AG04449 (cell line): ENCODE measurements at regions not wholly inside any gene's neighbourhood (a gene's known extent, or its start where the extent isn't known, plus 50 kb on each side); places are given as distances from the start of the nearest gene placed in this dataset.

ENCODE experiments used
- CTCF ChIA-PET: fragments of 350-600 bp; formaldehyde crosslinking; extraction: SDS; loops from one replicate; lab custom pipeline; 2021; ENCODE audit warnings: antibody characterized with exemption; lab: Yijun Ruan, JAX
- POLR2A ChIA-PET: fragments of 400-600, 350-600 bp; formaldehyde crosslinking; extraction: SDS; loops from one replicate; lab custom pipeline; 2020; ENCODE audit warnings: antibody characterized with exemption, inconsistent platforms; lab: Yijun Ruan, JAX
- DNase-seq: peaks from one replicate; pipeline ENCODE4 v3.0.0-alpha.2; 2010; ENCODE audit warnings: low read depth, low spot score
- H3K4me3 ChIP-seq: 2 replicates; pipeline ENCODE4 v1.5.1; 2011; ENCODE audit warnings: low read depth, mild to moderate bottlenecking, control low read depth, low read length
- TF ChIP-seq, protein P1 (sequence below): IDR thresholded peaks from one replicate; pipeline ENCODE4 v1.5.1; 2011; ENCODE audit warnings: mild to moderate bottlenecking, moderate library complexity, low read length, control low read depth, inconsistent platforms; ENCODE audit not compliant: insufficient read depth; ENCODE audit errors: missing control alignments

DNA sequence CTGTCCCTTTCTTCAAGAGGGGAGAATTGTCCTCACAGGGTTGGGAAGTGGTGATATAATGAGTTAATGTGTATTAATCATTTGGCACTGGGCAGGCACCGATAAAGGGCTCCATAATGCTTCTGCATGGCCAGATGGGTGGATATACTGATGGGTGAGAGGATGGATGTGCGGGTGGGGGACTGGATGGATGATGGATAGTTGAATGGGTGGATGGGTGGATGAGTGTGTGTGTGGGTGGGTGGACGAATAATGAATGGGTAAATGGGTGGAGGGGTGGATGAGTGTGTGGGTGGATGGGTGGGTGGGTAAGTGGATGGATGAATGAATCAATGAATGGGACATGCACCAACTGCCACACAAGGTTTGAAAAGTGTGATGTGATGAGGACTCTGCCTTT lies 127.2 kb downstream of the ACKR3 start:
- TF ChIP-seq, protein P1, sequence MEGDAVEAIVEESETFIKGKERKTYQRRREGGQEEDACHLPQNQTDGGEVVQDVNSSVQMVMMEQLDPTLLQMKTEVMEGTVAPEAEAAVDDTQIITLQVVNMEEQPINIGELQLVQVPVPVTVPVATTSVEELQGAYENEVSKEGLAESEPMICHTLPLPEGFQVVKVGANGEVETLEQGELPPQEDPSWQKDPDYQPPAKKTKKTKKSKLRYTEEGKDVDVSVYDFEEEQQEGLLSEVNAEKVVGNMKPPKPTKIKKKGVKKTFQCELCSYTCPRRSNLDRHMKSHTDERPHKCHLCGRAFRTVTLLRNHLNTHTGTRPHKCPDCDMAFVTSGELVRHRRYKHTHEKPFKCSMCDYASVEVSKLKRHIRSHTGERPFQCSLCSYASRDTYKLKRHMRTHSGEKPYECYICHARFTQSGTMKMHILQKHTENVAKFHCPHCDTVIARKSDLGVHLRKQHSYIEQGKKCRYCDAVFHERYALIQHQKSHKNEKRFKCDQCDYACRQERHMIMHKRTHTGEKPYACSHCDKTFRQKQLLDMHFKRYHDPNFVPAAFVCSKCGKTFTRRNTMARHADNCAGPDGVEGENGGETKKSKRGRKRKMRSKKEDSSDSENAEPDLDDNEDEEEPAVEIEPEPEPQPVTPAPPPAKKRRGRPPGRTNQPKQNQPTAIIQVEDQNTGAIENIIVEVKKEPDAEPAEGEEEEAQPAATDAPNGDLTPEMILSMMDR, result no peak
- POLR2A ChIA-PET, result no interaction called here
- H3K4me3 ChIP-seq, result no peak overlapping the region
- DNase-seq, result no peak
- CTCF ChIA-PET, result no interaction called here

DNA sequence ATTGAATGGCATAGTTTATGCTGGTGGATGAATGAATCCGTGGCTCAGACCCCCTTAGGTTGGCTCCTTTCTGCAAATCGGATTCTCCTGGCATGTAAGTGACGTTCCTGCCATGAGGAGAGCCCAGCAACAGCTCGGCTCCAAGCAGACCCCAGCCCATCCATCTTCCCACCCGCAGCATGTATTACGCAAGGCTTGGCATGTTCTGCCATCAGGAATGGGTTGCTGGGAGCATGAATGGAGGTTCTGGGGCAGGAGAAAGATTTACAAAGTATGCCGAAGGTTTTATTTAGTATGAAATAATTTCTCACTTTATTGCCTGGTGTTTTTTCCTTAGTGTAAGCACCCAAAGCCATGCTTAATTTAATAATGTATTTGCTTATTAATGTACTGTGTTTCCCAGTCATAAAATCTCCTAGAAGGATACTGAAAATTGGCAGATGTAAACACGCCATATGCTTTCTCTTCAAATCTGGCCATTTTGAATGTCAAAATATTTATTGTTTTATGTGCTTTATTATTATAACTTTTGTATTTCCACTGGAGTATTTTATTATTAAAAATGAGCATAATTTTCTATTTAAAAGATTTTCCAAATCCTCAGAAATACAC lies 128.5 kb downstream of the ACKR3 start:
- no peak overlapping the region for H3K4me3 ChIP-seq
- ChIA-PET CTCF (no interaction called here), POLR2A (no interaction called here)
- TF ChIP-seq, protein P1, result no peak
- no peak for DNase-seq

DNA sequence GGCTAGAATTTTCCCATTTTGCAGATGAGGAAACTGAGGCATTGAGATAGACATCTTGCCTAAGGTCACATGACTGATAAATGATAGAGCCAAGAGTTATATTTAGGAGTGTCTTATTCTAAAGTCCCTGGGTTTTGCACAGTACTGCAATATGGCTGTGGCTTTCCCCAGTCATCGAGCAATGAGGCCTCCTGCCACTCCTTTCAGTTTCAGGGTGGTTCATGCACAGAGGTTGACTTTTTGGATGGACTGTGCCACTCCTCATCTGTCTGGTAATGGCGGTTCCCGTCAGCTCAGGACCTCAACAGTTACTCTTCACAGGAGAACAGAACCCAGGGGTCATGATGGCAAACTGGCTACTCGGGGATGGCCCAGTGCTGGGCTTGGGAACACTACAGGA lies 131.1 kb downstream of the ACKR3 start:
- TF ChIP-seq, protein P1, result no peak
- ChIA-PET POLR2A (no interaction called here), CTCF (no interaction called here)
- no peak overlapping the region for H3K4me3 ChIP-seq
- DNase-seq, result no peak

DNA sequence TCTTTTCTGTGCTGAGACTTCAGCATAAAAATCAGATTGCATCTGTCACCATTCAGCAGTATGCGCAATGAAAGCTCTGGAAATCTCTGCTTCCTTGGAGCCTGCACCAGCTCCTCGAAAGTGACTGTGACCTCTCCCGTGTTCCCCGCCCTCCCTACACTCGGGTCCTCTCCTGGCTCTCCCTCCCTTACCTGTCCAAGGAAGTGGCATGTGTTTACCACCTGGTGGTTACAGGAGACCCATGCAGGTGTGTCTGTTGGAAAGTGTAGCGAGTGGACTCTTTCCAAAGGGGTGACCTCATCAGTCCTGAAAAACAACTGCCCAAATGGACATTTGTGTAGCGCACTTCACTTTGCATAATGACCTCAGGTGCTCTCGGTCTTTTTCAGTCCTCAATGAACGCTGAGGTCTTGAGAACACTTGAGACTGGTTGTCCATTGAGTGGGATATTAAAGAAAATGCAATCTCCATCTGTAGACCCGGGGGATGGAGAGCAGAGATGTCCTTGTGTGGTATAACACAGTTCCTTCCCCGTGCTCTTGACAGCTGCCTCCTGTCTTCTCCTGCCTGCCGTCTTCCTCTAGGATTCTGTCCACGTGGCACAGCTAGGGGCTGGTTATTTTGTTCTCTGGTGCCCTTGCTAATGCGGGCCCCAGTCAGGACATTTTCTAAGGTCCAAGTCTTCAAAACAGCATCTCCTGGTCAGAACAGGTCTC lies 133.2 kb downstream of the ACKR3 start:
- no peak for DNase-seq
- TF ChIP-seq, protein P1, result no peak
- ChIA-PET POLR2A (no interaction called here), CTCF (no interaction called here)
- no peak overlapping the region for H3K4me3 ChIP-seq

DNA sequence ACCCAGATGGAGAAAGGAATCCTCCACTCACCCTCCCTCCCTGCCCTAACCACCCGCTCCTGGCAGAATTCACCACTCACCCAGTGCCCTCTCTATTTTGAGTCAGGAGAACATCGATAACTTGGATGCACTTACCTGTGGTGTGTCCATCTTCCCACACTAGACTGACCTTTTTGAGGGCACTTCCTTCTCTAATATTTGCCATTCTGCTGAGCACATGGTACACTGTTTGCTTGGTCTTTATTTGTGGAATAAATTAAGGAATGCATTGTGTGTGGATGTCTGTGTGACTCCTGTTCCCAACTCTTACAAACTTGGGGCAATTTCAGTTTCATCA lies 133.7 kb downstream of the ACKR3 start:
- no peak for DNase-seq
- CTCF ChIA-PET, result no interaction called here
- TF ChIP-seq, protein P1, result no peak
- POLR2A ChIA-PET, result no interaction called here
- no peak overlapping the region for H3K4me3 ChIP-seq

DNA sequence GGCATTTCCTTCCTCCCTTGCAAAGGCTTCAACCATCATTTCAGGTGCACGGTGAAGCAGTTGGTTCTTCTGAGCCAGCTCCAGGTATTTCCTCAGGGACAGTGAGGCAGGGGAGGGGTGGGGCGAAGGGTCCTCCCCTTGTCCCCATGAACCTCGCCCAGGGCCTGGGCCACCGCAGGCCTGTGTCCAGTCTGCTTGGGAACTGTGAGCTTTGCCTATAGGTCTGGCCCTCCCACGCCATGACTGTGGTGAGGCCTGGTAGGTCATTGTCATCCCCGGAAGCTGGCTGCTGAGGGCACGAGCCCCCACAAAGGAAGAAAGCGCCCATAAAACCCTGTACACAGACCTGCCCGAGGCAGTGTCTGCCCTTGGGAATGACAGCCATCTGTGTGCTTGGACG lies 134.3 kb downstream of the ACKR3 start:
- ChIA-PET POLR2A (no interaction called here), CTCF (no interaction called here)
- TF ChIP-seq, protein P1, result no peak
- no peak for DNase-seq
- no peak overlapping the region for H3K4me3 ChIP-seq
